ENCODE measurements at regions not wholly inside any gene's neighbourhood (a gene's known extent, or its start where the extent isn't known, plus 50 kb on each side); places are given as distances from the start of the nearest gene placed in this dataset.

GRCh38 chr1:183730886-183731573, 73.9 kb upstream of the RGL1 start:
- no peak for TF ChIP-seq CTCF (IDR thresholded peaks at IDR 0.05; ENCODE audit: low read length)
- no peak for TF ChIP-seq EZH2phosphoT487 (IDR thresholded peaks at IDR 0.05; ENCODE audit: low read length)

Data from MM.1S (cell line).